ENCODE measurements at regions not wholly inside any gene's neighbourhood (a gene's known extent, or its start where the extent isn't known, plus 50 kb on each side); places are given as distances from the start of the nearest gene placed in this dataset.
"Not testable (repeated sequence)": the region's sequence is repeated elsewhere in the genome, so short reads cannot be mapped to it uniquely, and the experiment has no call there.

GRCh38 chr2:84300696-84301029, 158.4 kb downstream of the SUCLG1 start:
- Histone ChIP-seq H3K9me3 (peaks cover 0 to 1% of the 10 kb centered on the region in 2 donors), H3K27me3 (no peaks in the 10 kb centered on the region), H3K4me3 (no peak overlapping the region), H3K36me3 (no peaks in the 10 kb centered on the region), H3K27ac (no peak overlapping the region), H3K4me1 (no peaks in the 10 kb centered on the region)
- TF ChIP-seq CTCF (IDR thresholded peaks at IDR 0.05) = no peak
- intact Hi-C loops (cut with DNase I) = no loop called here
- ATAC-seq (no peak), DNase-seq (no peak)

- H3K9me3 ChIP-seq; DNase-seq; intact Hi-C loops (cut with DNase I); H3K4me3 ChIP-seq; H3K4me1 ChIP-seq; ATAC-seq; H3K27ac ChIP-seq; H3K36me3 ChIP-seq; H3K27me3 ChIP-seq: not testable (repeated sequence)
Observed at GRCh38 chr2:84300001-84300695, 158.9 kb downstream of the SUCLG1 start.

- no peaks in the 10 kb centered on the region for H3K9me3 ChIP-seq
- H3K4me3 ChIP-seq = no peak overlapping the region
- no peak for ATAC-seq
- H3K27ac ChIP-seq = no peak overlapping the region
- H3K4me1 ChIP-seq = no peaks in the 10 kb centered on the region
- no peaks in the 10 kb centered on the region for H3K36me3 ChIP-seq
- intact Hi-C loops (cut with DNase I) = no loop called here
- DNase-seq = no peak
- H3K27me3 ChIP-seq = no peaks in the 10 kb centered on the region
- TF ChIP-seq CTCF (IDR thresholded peaks at IDR 0.05) = no peak
Observed at GRCh38 chr2:84299211-84299775, 159.8 kb downstream of the SUCLG1 start.

GRCh38 chr2:84297155-84297554, 161.9 kb downstream of the SUCLG1 start:
- no peak overlapping the region for H3K4me3 ChIP-seq
- no peaks in the 10 kb centered on the region for H3K27me3 ChIP-seq
- H3K9me3 ChIP-seq = no peaks in the 10 kb centered on the region
- H3K27ac ChIP-seq = no peak overlapping the region
- ATAC-seq = peak; percentile 53
- H3K36me3 ChIP-seq = no peaks in the 10 kb centered on the region
- H3K4me1 ChIP-seq = no peaks in the 10 kb centered on the region
- no peak for TF ChIP-seq CTCF (IDR thresholded peaks at IDR 0.05)
- no peak for DNase-seq
- intact Hi-C loops (cut with DNase I) = no loop called here

GRCh38 chr2:84293791-84294380, 165.2 kb downstream of the SUCLG1 start:
- no peaks in the 10 kb centered on the region for H3K36me3 ChIP-seq

More at GRCh38 chr2:84293791-84294380, 165.2 kb downstream of the SUCLG1 start:
- no peak overlapping the region for H3K27ac ChIP-seq
- no peaks in the 10 kb centered on the region for H3K27me3 ChIP-seq
- H3K9me3 ChIP-seq = no peaks in the 10 kb centered on the region
- ATAC-seq = no peak
- H3K4me1 ChIP-seq = no peaks in the 10 kb centered on the region
- no peak for TF ChIP-seq CTCF (IDR thresholded peaks at IDR 0.05)
- intact Hi-C loops (cut with DNase I) = no loop called here
- DNase-seq = no peak
- no peak overlapping the region for H3K4me3 ChIP-seq

All from left lung (tissue), 4 donors.